H1 (cell line): ENCODE measurements at regions not wholly inside any gene's neighbourhood (a gene's known extent, or its start where the extent isn't known, plus 50 kb on each side); places are given as distances from the start of the nearest gene placed in this dataset.

Source experiments
- CTCF ChIA-PET: fragments of 300-600 bp; sonication (Branson Sonifier 250); formaldehyde crosslinking; loops from one replicate; lab custom pipeline; 2021; ENCODE audit not compliant: partially characterized antibody; lab: Charles Lee
- POLR2A ChIA-PET: fragments of 300-600 bp; sonication (Branson Sonifier 250); formaldehyde crosslinking; loops from one replicate; lab custom pipeline; 2021; ENCODE audit warnings: inconsistent platforms; ENCODE audit not compliant: partially characterized antibody; lab: Charles Lee
- DNase-seq, 2 experiments: peaks; one replicate each; pipeline versions ENCODE4 v3.0.0 to v3.0.0-alpha.2; 2010 to 2022; ENCODE audit warnings: low spot score in 2 of 2, low read depth in 1 of 2, mixed read lengths in 1 of 2
- FAIRE-seq: peaks from 2 replicates; lab custom pipeline; 2011; peaks lifted over from hg19 to GRCh38; lab: Jason Lieb, UNC
- H2AFZ ChIP-seq: 2 replicates; pipeline ENCODE4 v1.8.1; 2012; ENCODE audit warnings: low read length, inconsistent platforms
- H2AK5ac ChIP-seq: 2 replicates; pipeline ENCODE4 v1.6.1; 2013; ENCODE audit warnings: low read depth, low read length
- H2BK120ac ChIP-seq: replicated peaks from 2 replicates; pipeline ENCODE3; 2013; ENCODE audit warnings: low read depth, low read length, inconsistent platforms
- H2BK12ac ChIP-seq: 2 replicates; pipeline ENCODE4 v1.6.1; 2013; ENCODE audit warnings: low read depth, low read length
- H2BK15ac ChIP-seq: 2 replicates; pipeline ENCODE4 v1.6.1; 2013; ENCODE audit warnings: low read length
- H2BK20ac ChIP-seq: 2 replicates; pipeline ENCODE4 v1.6.1; 2013; ENCODE audit warnings: low read length
- H2BK5ac ChIP-seq: 2 replicates; pipeline ENCODE4 v1.6.1; 2013; ENCODE audit warnings: low read depth, low read length
- H3K14ac ChIP-seq: 2 replicates; pipeline ENCODE4 v1.6.1; 2013; ENCODE audit warnings: inconsistent platforms; ENCODE audit not compliant: insufficient read length
- H3K18ac ChIP-seq: 2 replicates; pipeline ENCODE4 v1.6.1; 2013; ENCODE audit warnings: low read length; ENCODE audit errors: extremely low read depth
- H3K23ac ChIP-seq: 2 replicates; pipeline ENCODE4 v1.6.1; 2013; ENCODE audit warnings: inconsistent platforms; ENCODE audit not compliant: insufficient read length
- H3K23me2 ChIP-seq: 2 replicates; pipeline ENCODE4 v1.6.1; 2013; ENCODE audit warnings: low read depth, low read length
- H3K27ac ChIP-seq: 2 replicates; pipeline ENCODE4 v1.6.1; 2011; ENCODE audit warnings: low read depth, low read length, inconsistent platforms
- H3K27me3 ChIP-seq, 4 experiments: replicated peaks in 1 of 4; 1 replicate in 1 of 4; 2 replicates in 3 of 4; pipeline versions ENCODE4 v1.6.1 to v1.8.1; 2011 to 2013; ENCODE audit warnings: low read length in 3 of 4, mild to moderate bottlenecking in 3 of 4, inconsistent platforms in 2 of 4, mixed read lengths in 2 of 4, moderate library complexity in 1 of 4; ENCODE audit not compliant: control insufficient read depth in 3 of 4, insufficient read depth in 3 of 4; ENCODE audit errors: extremely low read depth in 1 of 4
- H3K36me3 ChIP-seq, 4 experiments: 2 replicates each; pipeline versions ENCODE4 v1.6.1 to v1.8.1; 2011 to 2013; ENCODE audit warnings: mild to moderate bottlenecking in 4 of 4, low read length in 3 of 4, moderate library complexity in 2 of 4, control low read depth in 1 of 4, inconsistent platforms in 1 of 4; ENCODE audit not compliant: insufficient read depth in 4 of 4, control insufficient read depth in 2 of 4
- H3K4ac ChIP-seq: replicated peaks from 2 replicates; pipeline ENCODE3; 2013; ENCODE audit warnings: low read length, low read depth, mixed read lengths, inconsistent platforms; ENCODE audit not compliant: insufficient read length
- H3K4me1 ChIP-seq, 4 experiments: replicated peaks in 1 of 4; 1 replicate in 1 of 4; 2 replicates in 3 of 4; pipeline versions ENCODE4 v1.6.1 to v1.8.1; 2011 to 2013; ENCODE audit warnings: low read length in 3 of 4, inconsistent platforms in 2 of 4, mixed read lengths in 1 of 4; ENCODE audit not compliant: insufficient read depth in 4 of 4, control insufficient read depth in 3 of 4
- H3K4me2 ChIP-seq, 2 experiments: 2 replicates each; pipeline versions ENCODE4 v1.6.1 to v1.8.1; 2011 to 2013; ENCODE audit warnings: low read depth in 2 of 2, low read length in 2 of 2, control low read depth in 1 of 2, inconsistent platforms in 1 of 2, mild to moderate bottlenecking in 1 of 2; ENCODE audit not compliant: insufficient read depth in 1 of 2
- H3K4me3 ChIP-seq, 4 experiments: fragments of 200-600, 300-600 bp in 1 of 4; sonication (generic), shearing (Covaris generic), sonication (Bioruptor Twin) in 1 of 4; 2 replicates each; pipeline versions ENCODE4 v1.5.1 to v1.8.1; 2011 to 2016; ENCODE audit warnings: low read length in 4 of 4, low read depth in 3 of 4, control low read depth in 2 of 4, inconsistent platforms in 2 of 4, mild to moderate bottlenecking in 2 of 4, mixed read lengths in 1 of 4, moderate library complexity in 1 of 4; ENCODE audit not compliant: insufficient read depth in 2 of 4; ENCODE audit errors: extremely low read depth in 1 of 4
- H3K56ac ChIP-seq: replicated peaks from 2 replicates; pipeline ENCODE3; 2013; ENCODE audit warnings: low read depth, mild to moderate bottlenecking, mixed read lengths, low read length, inconsistent platforms; ENCODE audit not compliant: insufficient read length
- H3K79me1 ChIP-seq: 2 replicates; pipeline ENCODE4 v1.6.1; 2013; ENCODE audit warnings: low read depth, low read length, control low read depth
- H3K79me2 ChIP-seq, 2 experiments: 2 replicates each; pipeline versions ENCODE4 v1.6.1 to v1.8.1; 2012 to 2013; ENCODE audit warnings: low read length in 2 of 2, mild to moderate bottlenecking in 2 of 2, inconsistent platforms in 1 of 2; ENCODE audit not compliant: insufficient read depth in 2 of 2, control insufficient read depth in 1 of 2
- H3K9ac ChIP-seq, 4 experiments: replicated peaks in 1 of 4; 1 replicate in 1 of 4; 2 replicates in 3 of 4; pipeline versions ENCODE4 v1.6.1 to v1.8.1; 2011 to 2013; ENCODE audit warnings: low read depth in 3 of 4, low read length in 3 of 4, control low read depth in 2 of 4, mild to moderate bottlenecking in 2 of 4, moderate library complexity in 2 of 4, inconsistent platforms in 1 of 4; ENCODE audit errors: extremely low read depth in 1 of 4
- H3K9me3 ChIP-seq, 2 experiments: 2 replicates each; pipeline versions ENCODE4 v1.6.1 to v1.8.1; 2012 to 2013; ENCODE audit warnings: mild to moderate bottlenecking in 2 of 2, moderate library complexity in 2 of 2, control low read depth in 1 of 2, inconsistent platforms in 1 of 2, low read depth in 1 of 2, low read length in 1 of 2, mixed read lengths in 1 of 2; ENCODE audit not compliant: insufficient read depth in 2 of 2
- H4K20me1 ChIP-seq, 2 experiments: replicated peaks in 1 of 2; 2 replicates each; pipeline versions ENCODE3 to v1.8.1; 2011 to 2013; ENCODE audit warnings: inconsistent platforms in 2 of 2, low read length in 2 of 2, mild to moderate bottlenecking in 1 of 2; ENCODE audit not compliant: insufficient read depth in 2 of 2, control insufficient read depth in 1 of 2
- H4K5ac ChIP-seq: 2 replicates; pipeline ENCODE4 v1.6.1; 2013; ENCODE audit warnings: low read length, low read depth, mixed read lengths, inconsistent platforms; ENCODE audit not compliant: insufficient read length
- H4K8ac ChIP-seq: 2 replicates; pipeline ENCODE4 v1.8.0; 2013; ENCODE audit warnings: mild to moderate bottlenecking, moderate library complexity, low read length, inconsistent platforms; ENCODE audit not compliant: insufficient read depth; ENCODE audit errors: extremely low read depth
- H4K91ac ChIP-seq: replicated peaks from 2 replicates; pipeline ENCODE3; 2013; ENCODE audit warnings: low read length, mixed read lengths, inconsistent platforms; ENCODE audit not compliant: insufficient read length
- BACH1 ChIP-seq: IDR thresholded peaks from 2 replicates; pipeline ENCODE4 v1.6.1; 2012; ENCODE audit warnings: low read length, improper control_type of control experiment
- CBX5 ChIP-seq: fragments of 300-800, 300-1000 bp; sonication (generic); IDR thresholded peaks from 2 replicates; pipeline ENCODE4 v1.7.1; 2016; ENCODE audit warnings: antibody characterized with exemption, low read length, low read depth
- CHD2 ChIP-seq: IDR thresholded peaks from 2 replicates; pipeline ENCODE4 v1.6.1; 2012; ENCODE audit warnings: low read length, improper control_type of control experiment
- EP300 ChIP-seq, 2 experiments: IDR thresholded peaks; 1 replicate in 1 of 2; 2 replicates in 1 of 2; pipeline ENCODE4 v1.6.1; 2011 to 2012; ENCODE audit warnings: low read depth in 2 of 2, low read length in 2 of 2, mild to moderate bottlenecking in 2 of 2, borderline replicate concordance in 1 of 2, inconsistent platforms in 1 of 2, moderate library complexity in 1 of 2
- EZH2 ChIP-seq: fragments of 200-600 bp; sonication (generic); IDR thresholded peaks from 2 replicates; pipeline ENCODE4 v1.7.1; 2012; ENCODE audit warnings: low read depth, mild to moderate bottlenecking, moderate library complexity, low read length, inconsistent platforms; ENCODE audit not compliant: severe bottlenecking
- FOSL1 ChIP-seq: IDR thresholded peaks from 2 replicates; pipeline ENCODE4 v1.6.1; 2011; ENCODE audit warnings: mild to moderate bottlenecking, low read depth, low read length, moderate library complexity; ENCODE audit not compliant: insufficient read depth
- HDAC2 ChIP-seq, 2 experiments: fragments of 300-600 bp in 1 of 2; sonication (generic) in 1 of 2; IDR thresholded peaks; 2 replicates each; pipeline ENCODE4 v1.6.1; 2011 to 2012; ENCODE audit warnings: low read depth in 2 of 2, low read length in 2 of 2, mild to moderate bottlenecking in 2 of 2, moderate library complexity in 2 of 2, borderline replicate concordance in 1 of 2, inconsistent platforms in 1 of 2
- MAFK ChIP-seq: IDR thresholded peaks from 2 replicates; pipeline ENCODE4 v1.6.1; 2012; ENCODE audit warnings: low read depth, mild to moderate bottlenecking, improper control_type of control experiment, low read length
- POU5F1 ChIP-seq: IDR thresholded peaks from 2 replicates; pipeline ENCODE4 v1.6.1; 2011; ENCODE audit warnings: low read depth, mild to moderate bottlenecking, low read length, moderate library complexity
- SAP30 ChIP-seq: fragments of 300-600 bp; sonication (generic); IDR thresholded peaks from 2 replicates; pipeline ENCODE4 v1.7.1; 2012; ENCODE audit warnings: low read length, moderate library complexity, mild to moderate bottlenecking, inconsistent platforms; ENCODE audit not compliant: insufficient read depth, insufficient replicate concordance
- SIRT6 ChIP-seq: IDR thresholded peaks from one replicate; pipeline ENCODE4 v1.7.1; 2012; ENCODE audit warnings: low read length, inconsistent platforms
- SP2 ChIP-seq: IDR thresholded peaks from 2 replicates; pipeline ENCODE4 v1.6.1; 2012; ENCODE audit warnings: mild to moderate bottlenecking, low read length, inconsistent platforms
- TBP ChIP-seq: IDR thresholded peaks from 2 replicates; pipeline ENCODE4 v1.6.1; 2011; ENCODE audit warnings: low read depth, low read length, improper control_type of control experiment
- WGBS, 2 experiments: shearing (Covaris generic) in 1 of 2; methylation state at CpG; one replicate each; pipeline versions ENCODE4 v1.1.6 to v1.1.7; 2013 to 2015; ENCODE audit warnings: low lambda C conversion rate in 2 of 2, mixed read lengths in 2 of 2, inconsistent platforms in 1 of 2, low coverage in 1 of 2, missing lambda C conversion rate in 1 of 2; ENCODE audit not compliant: insufficient replicate concordance in 2 of 2, insufficient coverage in 1 of 2, insufficient read length in 1 of 2; ENCODE audit errors: extremely low coverage in 1 of 2, missing lambda C conversion rate in 1 of 2; 5-methylcytosine and 5-hydroxymethylcytosine counted together

GRCh38 chrX:39008549-39008948, 207.3 kb downstream of the MID1IP1 start:
- CTCF ChIA-PET, result no interaction called here
- DNase-seq (no peak), FAIRE-seq (no peak)
- POLR2A ChIA-PET, result no interaction called here
- H3K36me3 ChIP-seq, result no peaks in the 10 kb centered on the region
- H3K56ac ChIP-seq, result no peak overlapping the region
- H4K8ac ChIP-seq, result no peak overlapping the region
- no peak overlapping the region for H2BK120ac ChIP-seq
- no peaks in the 10 kb centered on the region for H4K20me1 ChIP-seq
- H3K4me1 ChIP-seq, result no peaks in the 10 kb centered on the region
- no peak overlapping the region for H3K4ac ChIP-seq
- H3K9me3 ChIP-seq, result no peaks in the 10 kb centered on the region
- no peak overlapping the region for H3K14ac ChIP-seq
- no peak overlapping the region for H3K9ac ChIP-seq
- H3K4me2 ChIP-seq, result no peak overlapping the region
- no peaks in the 10 kb centered on the region for H3K23me2 ChIP-seq
- no peak overlapping the region for H3K27ac ChIP-seq
- no peak overlapping the region for H4K91ac ChIP-seq
- no peak overlapping the region for H2BK12ac ChIP-seq
- H3K79me2 ChIP-seq, result no peaks in the 10 kb centered on the region
- no peak overlapping the region for H3K23ac ChIP-seq
- H3K79me1 ChIP-seq, result no peaks in the 10 kb centered on the region
- WGBS, 2 experiments, result 94% methylated on average over 3 of the region's 4 CpGs; no CpG with 5 or more reads in 1 of the 2 experiments
- no peak overlapping the region for H3K4me3 ChIP-seq
- no peak overlapping the region for H2AK5ac ChIP-seq
- H2BK15ac ChIP-seq, result no peak overlapping the region
- no peak overlapping the region for H2AFZ ChIP-seq
- no peak overlapping the region for H2BK20ac ChIP-seq
- no peak overlapping the region for H3K18ac ChIP-seq
- no peak overlapping the region for H4K5ac ChIP-seq
- H3K27me3 ChIP-seq, result no peaks in the 10 kb centered on the region
- no peak overlapping the region for H2BK5ac ChIP-seq
- TF ChIP-seq POU5F1, result no peak
- TF ChIP-seq HDAC2 (IDR thresholded peaks at IDR 0.05; ENCODE audit: borderline replicate concordance in 1 of 2, low read depth in 2 of 2, low read length in 2 of 2), result no peak
- no peak for TF ChIP-seq SIRT6
- no peak for TF ChIP-seq SAP30
- no peak for TF ChIP-seq CHD2
- no peak for TF ChIP-seq BACH1
- no peak for TF ChIP-seq TBP
- TF ChIP-seq FOSL1, result no peak
- no peak for TF ChIP-seq CBX5
- no peak for TF ChIP-seq EZH2
- TF ChIP-seq SP2, result no peak
- TF ChIP-seq EP300 (IDR thresholded peaks at IDR 0.05; ENCODE audit: borderline replicate concordance in 1 of 2, low read depth in 2 of 2, low read length in 2 of 2), result no peak
- TF ChIP-seq MAFK, result no peak
